ENCODE measurements at regions not wholly inside any gene's neighbourhood (a gene's known extent, or its start where the extent isn't known, plus 50 kb on each side); places are given as distances from the start of the nearest gene placed in this dataset.

DNA sequence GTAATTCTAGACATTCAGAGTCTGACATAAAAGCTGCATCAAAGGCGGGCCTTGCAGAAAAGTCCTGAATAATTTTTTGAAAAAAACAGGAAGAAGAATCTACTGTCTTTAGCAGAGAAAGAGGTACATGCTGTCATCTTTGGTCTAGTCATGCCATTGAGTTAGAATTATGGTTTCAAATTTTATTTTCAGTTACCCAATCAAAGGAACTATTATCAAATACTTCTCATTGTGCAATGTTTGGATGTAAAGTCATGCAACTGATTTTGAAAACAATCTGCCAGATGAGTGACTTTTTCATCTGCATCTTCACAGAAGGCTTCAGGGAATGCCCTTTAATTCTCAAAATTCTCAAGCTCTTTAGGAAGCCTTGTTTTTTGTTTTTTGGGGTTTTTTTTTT, 803.5 kb downstream of the FLRT2 start:
- Histone ChIP-seq H3F3A (replicated peaks; ENCODE audit: low read depth) (no peaks in the 10 kb centered on the region), H3K79me2 (replicated peaks; ENCODE audit: insufficient read depth) (no peaks in the 10 kb centered on the region), H2AFZ (no peak overlapping the region), H4K20me1 (replicated peaks; ENCODE audit: insufficient read depth) (no peaks in the 10 kb centered on the region), H3K36me3 (ENCODE audit: insufficient read depth) (no peaks in the 10 kb centered on the region), H3K4me2 (no peak overlapping the region), H3K4me1 (ENCODE audit: insufficient read depth) (no peaks in the 10 kb centered on the region), H3K4me3 (no peak overlapping the region), H3K9me2 (ENCODE audit: insufficient read depth) (no peaks in the 10 kb centered on the region), H3K27ac (ENCODE audit: low read depth) (no peak overlapping the region), H3K27me3 (ENCODE audit: insufficient read depth) (no peaks in the 10 kb centered on the region)
- ATAC-seq: no peak
- Mint-ChIP-seq H3K36me3 (ENCODE audit: low read depth) (no peaks in the 10 kb centered on the region), H3K4me1 (peaks cover 4% of the 10 kb centered on the region; the same call in 1 of the 3 replicates), H3K9me3 (no peaks in the 10 kb centered on the region), H3K27ac (no peak overlapping the region), H3K4me3 (no peak overlapping the region), H3K27me3 (ENCODE audit: insufficient read depth, low read depth, poor library complexity) (no peaks in the 10 kb centered on the region)
- TF ChIP-seq EZH2phosphoT487 (IDR thresholded peaks at IDR 0.05; ENCODE audit: unreplicated experiment) (no peak), REST (IDR thresholded peaks at IDR 0.05; ENCODE audit: unreplicated experiment) (no peak), ETS1 (IDR thresholded peaks at IDR 0.05) (no peak), ZNF331 (CRISPR knock-in tag; IDR thresholded peaks at IDR 0.05; ENCODE audit: low read depth) (no peak), ZNF114 (CRISPR knock-in tag; IDR thresholded peaks at IDR 0.05) (no peak), CTCF (conservative IDR thresholded peaks at IDR 0.05; ENCODE audit: low read depth in 2 of 2) (no peak), ZNF462 (CRISPR knock-in tag; IDR thresholded peaks at IDR 0.05) (no peak), NANOG (IDR thresholded peaks at IDR 0.05; ENCODE audit: borderline replicate concordance) (no peak), JUNB (IDR thresholded peaks at IDR 0.05; ENCODE audit: unreplicated experiment) (no peak), CREB1 (CRISPR knock-in tag; IDR thresholded peaks at IDR 0.05; ENCODE audit: low read depth) (no peak), POLR2AphosphoS5 (IDR thresholded peaks at IDR 0.05; ENCODE audit: low read depth) (no peak)
- no peak for DNase-seq (ENCODE audit: low spot score)

Measured in GM23338 (cell line).